Heart left ventricle (tissue), 16 donors: ENCODE measurements at regions not wholly inside any gene's neighbourhood (a gene's known extent, or its start where the extent isn't known, plus 50 kb on each side); places are given as distances from the start of the nearest gene placed in this dataset.

Source experiments
- ATAC-seq, 4 donors: fragments of 200-7000 bp; cut with Tn5 transposase; one replicate each; pipeline ENCODE4 v1.9.1; 2020 to 2022; ENCODE audit warnings: moderate library complexity in 4 of 4, mild to moderate bottlenecking in 3 of 4, moderate number of reproducible peaks in 1 of 4
- DNase-seq, 5 donors: peaks; one replicate each; pipeline ENCODE4 v3.0.0-alpha.2; 2020
- H3K27ac ChIP-seq, 12 donors: fragments of 200-600 bp; sonication (generic) in 4 of 12; one replicate each; pipeline versions ENCODE4 v1.5.0 to v1.8.0; 2016 to 2022; ENCODE audit warnings: mild to moderate bottlenecking in 2 of 12
- H3K27me3 ChIP-seq, 9 donors: fragments of 200-600 bp; sonication (generic) in 2 of 9; one replicate each; pipeline versions ENCODE4 v1.5.1 to v1.8.0; 2016 to 2022; ENCODE audit warnings: mild to moderate bottlenecking in 3 of 9
- H3K36me3 ChIP-seq, 9 donors: fragments of 200-600 bp; sonication (generic) in 2 of 9; one replicate each; pipeline versions ENCODE4 v1.5.0 to v1.8.0; 2018 to 2022; ENCODE audit warnings: mild to moderate bottlenecking in 2 of 9
- H3K4me1 ChIP-seq, 12 donors: fragments of 200-600 bp; sonication (generic) in 4 of 12; one replicate each; pipeline versions ENCODE4 v1.5.0 to v1.8.0; 2016 to 2022; ENCODE audit warnings: mild to moderate bottlenecking in 3 of 12
- H3K4me3 ChIP-seq, 12 donors: fragments of 200-600 bp; sonication (generic) in 4 of 12; one replicate each; pipeline versions ENCODE4 v1.5.0 to v1.8.0; 2017 to 2022; ENCODE audit warnings: mild to moderate bottlenecking in 9 of 12, moderate library complexity in 4 of 12
- H3K9me3 ChIP-seq, 12 donors: fragments of 200-600 bp; sonication (generic) in 4 of 12; one replicate each; pipeline versions ENCODE4 v1.5.0 to v1.8.0; 2016 to 2022; ENCODE audit warnings: mild to moderate bottlenecking in 1 of 12
- CTCF ChIP-seq, 12 donors: fragments of 200-600 bp; sonication (generic) in 4 of 12; IDR thresholded peaks; one replicate each; pipeline versions ENCODE4 v1.5.0 to v1.8.0; 2018 to 2022; ENCODE audit warnings: antibody characterized with exemption in 12 of 12, mild to moderate bottlenecking in 5 of 12
- POLR2A ChIP-seq, 2 donors: fragments of 450-650 bp; IDR thresholded peaks; one replicate each; pipeline ENCODE4 v1.6.1; 2017; ENCODE audit warnings: antibody characterized with exemption in 2 of 2, mild to moderate bottlenecking in 2 of 2, moderate library complexity in 2 of 2
- WGBS, 4 donors: extraction: QIAGEN DNeasy Blood & Tissue Kit in 2 of 4; methylation state at CpG; one replicate each; pipeline versions ENCODE4 v1.1.5 to v1.1.7; 2013 to 2018; 5-methylcytosine and 5-hydroxymethylcytosine counted together
- intact Hi-C, 10 donors: fragments of 100-400 bp; cut with DNase I; formaldehyde crosslinking; loops; one replicate each; pipeline versions ENCODE4 v1.11.1 to v1.14.2; 2022
- donor health status: ischemic (EF 13 %, LVEDD 7.1; RV severe dilation, severe dysfunction).
- donor health status: healthy with polysubstance abuse.
- donor health status: DM: no; HTN: yes; CAD: no.
- donor health status: DM: no; HTN: no; CAD: no.
- donor health status: ischemic (EF 25% LVEDD 6.9; RV normal size, moderate dysfunction).
- donor health status: ischemic (EF 25% LVEDD 5.7; RV mildly dilated, moderate dysfunction).
- donor health status: healthy.
- donor health status: DM: yes; HTN: yes; CAD: no.
- donor health status: ischemic (EF 35%, LVEDD 5.7; RV mildly dilated, moderate dysfunction).
- donor health status: nonischemic (EF 11% LVEDD 7.7; RV severe dilation, severe dysfunction).
- donor health status: DM: yes; HTN: yes; CAD: no.
- donor health status: PGD.
- donor health status: ischemic (EF 29% LVEDD 5.4; RV normal size, mild dysfunction).
- donor health status: nonischemic (EF 23%, LVEDD 6.1; RV moderate dilation, normal function).

GRCh38 chr14:46279327-46279726 is 372.3 kb downstream of the RPL10L start:
- Histone ChIP-seq H3K4me3 (no peak overlapping the region), H3K4me1 (no peaks in the 10 kb centered on the region), H3K27ac (no peak overlapping the region), H3K9me3 (no peaks in the 10 kb centered on the region), H3K27me3 (no peaks in the 10 kb centered on the region), H3K36me3 (no peaks in the 10 kb centered on the region)
- ATAC-seq = no peak
- WGBS, 4 donors = 49 to 57% (median 53%) methylated on average over 6 of the region's 6 CpGs
- intact Hi-C loops = no loop called here
- TF ChIP-seq POLR2A (IDR thresholded peaks at IDR 0.05) (no peak), CTCF (IDR thresholded peaks at IDR 0.05) (no peak)
- no peak for DNase-seq

- 37 to 47% (median 42%) methylated on average over 4 of the region's 4 CpGs for WGBS, 4 donors
- no peak overlapping the region for H3K27ac ChIP-seq
- no peaks in the 10 kb centered on the region for H3K36me3 ChIP-seq
- DNase-seq = no peak
- H3K9me3 ChIP-seq = peaks cover 0 to 4% (median 0%) of the 10 kb centered on the region in 12 donors
- intact Hi-C loops = no loop called here
- H3K27me3 ChIP-seq = no peaks in the 10 kb centered on the region
- TF ChIP-seq CTCF (IDR thresholded peaks at IDR 0.05) (no peak), POLR2A (IDR thresholded peaks at IDR 0.05) (no peak)
- H3K4me1 ChIP-seq = no peaks in the 10 kb centered on the region
- no peak for ATAC-seq
- H3K4me3 ChIP-seq = no peak overlapping the region
These were observed 392.0 kb downstream of the RPL10L start for GRCh38 chr14:46259536-46259935.

GRCh38 chr14:46256381-46256780 is 395.2 kb downstream of the RPL10L start:
- DNase-seq (no peak), ATAC-seq (no peak)
- Histone ChIP-seq H3K36me3 (no peaks in the 10 kb centered on the region), H3K27ac (no peak overlapping the region), H3K4me3 (no peak overlapping the region), H3K9me3 (peaks cover 0 to 5% (median 0%) of the 10 kb centered on the region in 12 donors), H3K4me1 (no peaks in the 10 kb centered on the region), H3K27me3 (no peaks in the 10 kb centered on the region)
- 56 to 69% (median 62%) methylated on average over 3 of the region's 3 CpGs for WGBS, 4 donors
- intact Hi-C loops = no loop called here
- TF ChIP-seq POLR2A (IDR thresholded peaks at IDR 0.05) (no peak), CTCF (IDR thresholded peaks at IDR 0.05) (no peak)

- Histone ChIP-seq H3K27me3 (no peaks in the 10 kb centered on the region), H3K27ac (no peak overlapping the region), H3K36me3 (no peaks in the 10 kb centered on the region), H3K9me3 (peaks cover 0 to 5% (median 0%) of the 10 kb centered on the region in 12 donors), H3K4me1 (no peaks in the 10 kb centered on the region), H3K4me3 (no peak overlapping the region)
- TF ChIP-seq CTCF (IDR thresholded peaks at IDR 0.05) (peak in 8 of 12 donors; percentile 13 to 46 (median 32)), POLR2A (IDR thresholded peaks at IDR 0.05) (no peak)
- intact Hi-C loops = no loop called here
- no peak for DNase-seq
- no peak for ATAC-seq
These were observed 401.4 kb downstream of the RPL10L start for GRCh38 chr14:46250113-46250703.
